ENCODE measurements at regions not wholly inside any gene's neighbourhood (a gene's known extent, or its start where the extent isn't known, plus 50 kb on each side); places are given as distances from the start of the nearest gene placed in this dataset.

DNA sequence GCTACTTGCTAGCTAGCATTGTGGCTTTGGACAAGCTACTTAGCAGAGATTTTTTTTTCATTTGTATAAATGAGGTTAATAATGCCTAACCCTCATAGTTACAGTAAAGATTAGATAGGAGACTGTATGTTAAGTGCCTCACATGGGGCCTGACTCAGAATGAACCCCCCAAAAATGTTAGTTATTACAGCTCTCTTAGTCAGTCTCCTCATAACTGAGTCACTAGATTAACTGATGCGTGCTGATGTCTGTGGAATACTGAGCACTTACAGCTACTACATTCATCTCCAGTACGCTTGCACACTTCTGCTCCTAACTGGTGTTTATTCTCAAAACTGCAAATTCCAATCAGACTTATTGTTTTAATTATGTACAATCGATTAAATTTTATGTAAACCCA, 315.3 kb downstream of the SNX13 start:
- intact Hi-C loops (cut with micrococcal nuclease; ENCODE audit: unreplicated experiment) = no loop called here
- Histone ChIP-seq H3K36me3 (ENCODE audit: insufficient read depth, low read length, poor library complexity, severe bottlenecking) (no peaks in the 10 kb centered on the region), H3K27me3 (replicated peaks; ENCODE audit: insufficient read depth, low read depth, low read length, poor library complexity) (peaks cover 4% of the 10 kb centered on the region), H3K4me1 (ENCODE audit: insufficient read depth, low read length, poor library complexity, severe bottlenecking) (peaks cover 12% of the 10 kb centered on the region), H3K27ac (ENCODE audit: low read depth, low read length, poor library complexity, severe bottlenecking) (no peak overlapping the region), H3K4me3 (ENCODE audit: low read depth, low read length, poor library complexity, severe bottlenecking) (no peak overlapping the region), H3K9me3 (ENCODE audit: low read depth, low read length, poor library complexity, severe bottlenecking) (no peaks in the 10 kb centered on the region)
- ChIA-PET CTCF (no interaction called here), POLR2A (ENCODE audit: low non-redundant PET) (no interaction called here)
- no TSS peak for BruUV-seq (replicated peaks)
- no peak for DNase-seq (ENCODE audit: low spot score)
- TF ChIP-seq, protein P1, sequence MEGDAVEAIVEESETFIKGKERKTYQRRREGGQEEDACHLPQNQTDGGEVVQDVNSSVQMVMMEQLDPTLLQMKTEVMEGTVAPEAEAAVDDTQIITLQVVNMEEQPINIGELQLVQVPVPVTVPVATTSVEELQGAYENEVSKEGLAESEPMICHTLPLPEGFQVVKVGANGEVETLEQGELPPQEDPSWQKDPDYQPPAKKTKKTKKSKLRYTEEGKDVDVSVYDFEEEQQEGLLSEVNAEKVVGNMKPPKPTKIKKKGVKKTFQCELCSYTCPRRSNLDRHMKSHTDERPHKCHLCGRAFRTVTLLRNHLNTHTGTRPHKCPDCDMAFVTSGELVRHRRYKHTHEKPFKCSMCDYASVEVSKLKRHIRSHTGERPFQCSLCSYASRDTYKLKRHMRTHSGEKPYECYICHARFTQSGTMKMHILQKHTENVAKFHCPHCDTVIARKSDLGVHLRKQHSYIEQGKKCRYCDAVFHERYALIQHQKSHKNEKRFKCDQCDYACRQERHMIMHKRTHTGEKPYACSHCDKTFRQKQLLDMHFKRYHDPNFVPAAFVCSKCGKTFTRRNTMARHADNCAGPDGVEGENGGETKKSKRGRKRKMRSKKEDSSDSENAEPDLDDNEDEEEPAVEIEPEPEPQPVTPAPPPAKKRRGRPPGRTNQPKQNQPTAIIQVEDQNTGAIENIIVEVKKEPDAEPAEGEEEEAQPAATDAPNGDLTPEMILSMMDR (conservative IDR thresholded peaks at IDR 0.05; ENCODE audit: low read depth, low read length) = no peak
- no peak for TF ChIP-seq EZH2 (IDR thresholded peaks at IDR 0.05; ENCODE audit: borderline replicate concordance, low read depth, low read length, poor library complexity, severe bottlenecking)

DNA sequence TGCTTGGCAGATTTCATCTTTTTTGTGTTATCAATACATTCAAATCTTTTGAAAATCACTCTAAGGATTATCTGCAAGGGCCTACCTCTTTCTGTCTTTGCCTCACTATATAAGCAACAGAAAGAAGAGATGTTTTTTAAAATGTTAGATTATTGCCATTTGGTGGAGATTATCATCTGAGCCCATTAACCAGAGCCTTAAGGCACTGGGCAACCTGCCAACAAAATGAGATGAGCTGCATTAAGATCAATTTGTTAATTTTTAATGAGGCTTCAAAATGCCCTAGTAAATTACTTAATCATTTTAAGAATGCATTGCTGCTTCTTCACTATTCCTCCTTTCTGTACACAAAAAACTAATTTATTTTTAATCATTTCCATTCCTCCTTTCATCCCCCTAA, 314.1 kb downstream of the SNX13 start:
- POLR2A ChIA-PET (ENCODE audit: low non-redundant PET) = no interaction called here
- BruUV-seq (replicated peaks) = no TSS peak
- Histone ChIP-seq H3K27me3 (replicated peaks; ENCODE audit: insufficient read depth, low read depth, low read length, poor library complexity) (peaks cover 7% of the 10 kb centered on the region), H3K4me1 (ENCODE audit: insufficient read depth, low read length, poor library complexity, severe bottlenecking) (peaks cover 12% of the 10 kb centered on the region), H3K9me3 (ENCODE audit: low read depth, low read length, poor library complexity, severe bottlenecking) (no peaks in the 10 kb centered on the region), H3K36me3 (ENCODE audit: insufficient read depth, low read length, poor library complexity, severe bottlenecking) (no peaks in the 10 kb centered on the region), H3K27ac (ENCODE audit: low read depth, low read length, poor library complexity, severe bottlenecking) (no peak overlapping the region), H3K4me3 (ENCODE audit: low read depth, low read length, poor library complexity, severe bottlenecking) (no peak overlapping the region)
- DNase-seq (ENCODE audit: low spot score) = peak; percentile 58
- CTCF ChIA-PET = no interaction called here
- intact Hi-C loops (cut with micrococcal nuclease; ENCODE audit: unreplicated experiment) = no loop called here
- TF ChIP-seq EZH2 (IDR thresholded peaks at IDR 0.05; ENCODE audit: borderline replicate concordance, low read depth, low read length, poor library complexity, severe bottlenecking) = no peak
- TF ChIP-seq, protein P1 (conservative IDR thresholded peaks at IDR 0.05; ENCODE audit: low read depth, low read length) = no peak

DNA sequence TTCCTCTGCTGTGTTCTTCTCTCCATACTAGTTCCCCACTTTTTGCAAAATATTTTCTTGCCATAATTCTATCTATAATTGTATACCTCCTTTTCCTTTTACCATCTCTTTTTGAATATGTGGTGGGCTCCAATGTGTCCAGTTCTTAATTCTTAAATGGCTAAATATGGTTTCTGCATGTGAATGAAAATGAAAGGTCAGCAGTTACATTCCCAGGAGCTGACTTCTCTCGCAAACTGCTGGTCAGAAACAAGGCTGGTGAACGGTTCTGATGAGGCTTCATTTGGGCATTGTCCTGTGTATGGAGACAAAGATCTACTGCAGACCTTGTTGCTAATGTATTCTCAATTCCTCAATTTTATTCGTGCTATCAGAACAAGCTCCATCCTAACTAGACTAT, 309.2 kb downstream of the SNX13 start:
- no peak for TF ChIP-seq EZH2 (IDR thresholded peaks at IDR 0.05; ENCODE audit: borderline replicate concordance, low read depth, low read length, poor library complexity, severe bottlenecking)
- TF ChIP-seq, protein P1 (conservative IDR thresholded peaks at IDR 0.05; ENCODE audit: low read depth, low read length) = no peak
- ChIA-PET POLR2A (ENCODE audit: low non-redundant PET) (no interaction called here), CTCF (interaction anchor here (0.6 kb wide), 1 partner anchor 328 kb away, joined by 3 read pairs; no protein-coding TSS in a partner anchor)
- no peak for DNase-seq (ENCODE audit: low spot score)
- H3K36me3 ChIP-seq (ENCODE audit: insufficient read depth, low read length, poor library complexity, severe bottlenecking) = no peaks in the 10 kb centered on the region
- H3K27me3 ChIP-seq (replicated peaks; ENCODE audit: insufficient read depth, low read depth, low read length, poor library complexity) = peaks cover 7% of the 10 kb centered on the region
- intact Hi-C loops (cut with micrococcal nuclease; ENCODE audit: unreplicated experiment) = no loop called here
- H3K4me1 ChIP-seq (ENCODE audit: insufficient read depth, low read length, poor library complexity, severe bottlenecking) = peaks cover 9% of the 10 kb centered on the region
- no peak overlapping the region for H3K27ac ChIP-seq (ENCODE audit: low read depth, low read length, poor library complexity, severe bottlenecking)
- no TSS peak for BruUV-seq (replicated peaks)
- no peak overlapping the region for H3K4me3 ChIP-seq (ENCODE audit: low read depth, low read length, poor library complexity, severe bottlenecking)
- H3K9me3 ChIP-seq (ENCODE audit: low read depth, low read length, poor library complexity, severe bottlenecking) = no peaks in the 10 kb centered on the region
